Adrenal gland (tissue), 9 donors: ENCODE measurements at regions not wholly inside any gene's neighbourhood (a gene's known extent, or its start where the extent isn't known, plus 50 kb on each side); places are given as distances from the start of the nearest gene placed in this dataset.
A peak's percentile ranks its signal among the peaks of the same experiment; 100 is the strongest.
"Not testable (repeated sequence)": the region's sequence is repeated elsewhere in the genome, so short reads cannot be mapped to it uniquely, and the experiment has no call there.

Experiments used
- DNase-seq, 7 donors: peaks; one replicate each; pipeline ENCODE4 v3.0.0-alpha.2; 2019 to 2020
- H3K27ac ChIP-seq, 5 donors: fragments of 200-600 bp; sonication (generic) in 4 of 5; 1 replicate in 3 of 5; 2 replicates in 2 of 5; pipeline versions ENCODE4 v1.5.1 to v1.8.0; 2016 to 2020; ENCODE audit warnings: mild to moderate bottlenecking in 1 of 5
- H3K27me3 ChIP-seq: fragments of 200-600 bp; 2 replicates; pipeline ENCODE4 v1.8.0; 2021
- H3K36me3 ChIP-seq, 2 donors: fragments of 200-600 bp; replicated peaks in 1 of 2; 1 replicate in 1 of 2; 2 replicates in 1 of 2; pipeline versions ENCODE4 v1.5.1 to v1.8.0; 2018 to 2022
- H3K4me1 ChIP-seq, 2 donors: fragments of 200-600 bp; replicated peaks in 1 of 2; 1 replicate in 1 of 2; 2 replicates in 1 of 2; pipeline versions ENCODE4 v1.5.1 to v1.8.0; 2018 to 2021
- H3K4me3 ChIP-seq, 4 donors: fragments of 200-600 bp; sonication (generic) in 3 of 4; one replicate each; pipeline ENCODE4 v1.5.1; 2016 to 2018
- H3K9me3 ChIP-seq, 3 donors: fragments of 200-600 bp; sonication (generic) in 1 of 3; replicated peaks in 1 of 3; 1 replicate in 2 of 3; 2 replicates in 1 of 3; pipeline versions ENCODE4 v1.5.1 to v1.8.0; 2016 to 2021
- POLR2A ChIP-seq, 2 donors: fragments of 450-650 bp; IDR thresholded peaks; one replicate each; pipeline ENCODE4 v1.6.1; 2017; ENCODE audit warnings: antibody characterized with exemption in 2 of 2, mild to moderate bottlenecking in 2 of 2, moderate library complexity in 1 of 2
- WGBS, 4 donors: extraction: QIAGEN DNeasy Blood & Tissue Kit in 2 of 4; methylation state at CpG; one replicate each; pipeline versions ENCODE4 v1.1.5 to v1.1.7; 2013 to 2017; 5-methylcytosine and 5-hydroxymethylcytosine counted together
- intact Hi-C, 2 donors: fragments of 100-400 bp; cut with DNase I; formaldehyde crosslinking; loops; one replicate each; pipeline versions ENCODE4 v1.14.1 to v1.15.0; 2022 to 2023
- TF ChIP-seq, protein P1 (sequence below), 6 experiments: fragments of 450-650 bp in 4 of 6; fragments of 200-600 bp in 2 of 6; sonication (generic) in 1 of 6; IDR thresholded peaks; 1 replicate in 5 of 6; 2 replicates in 1 of 6; pipeline versions ENCODE4 v1.5.1 to v1.8.0; 2016 to 2021; ENCODE audit warnings: antibody characterized with exemption in 6 of 6, mild to moderate bottlenecking in 2 of 6, moderate library complexity in 1 of 6
- donor health status: healthy with polysubstance abuse.
- donor health status: Bipolar disorder and iron deficiency.
- donor health status: DM: yes; HTN: yes; CAD: no.
- donor health status: DM: no; HTN: no; CAD: no.
- donor health status: DM: no; HTN: no; CAD: no.

DNA sequence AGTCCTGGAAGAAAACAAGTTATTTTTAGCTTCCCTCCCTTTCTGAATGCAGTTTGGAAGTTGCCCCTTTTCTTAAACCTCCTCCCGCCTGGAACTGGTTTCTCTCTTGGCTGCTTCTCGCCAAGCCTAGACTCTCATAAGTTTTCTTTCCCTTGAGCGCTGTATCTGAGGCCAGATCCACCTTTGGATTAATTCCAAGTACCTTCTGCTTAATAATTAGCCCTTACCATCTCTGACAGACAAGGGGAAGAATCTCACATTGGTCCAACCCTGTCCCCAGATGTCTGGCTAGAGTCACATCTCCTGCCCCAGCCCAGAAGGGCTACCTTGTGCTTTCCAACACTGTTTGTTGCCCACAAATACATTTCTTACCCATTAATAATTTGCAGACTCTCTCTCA, 161.8 kb upstream of the RGS6 start:
- intact Hi-C loops = no loop called here
- Histone ChIP-seq H3K9me3 (no peaks in the 10 kb centered on the region), H3K27ac (no peak overlapping the region), H3K4me1 (no peaks in the 10 kb centered on the region), H3K36me3 (no peaks in the 10 kb centered on the region), H3K27me3 (no peaks in the 10 kb centered on the region), H3K4me3 (no peak overlapping the region)
- no peak for TF ChIP-seq POLR2A (IDR thresholded peaks at IDR 0.05)
- TF ChIP-seq, protein P1, sequence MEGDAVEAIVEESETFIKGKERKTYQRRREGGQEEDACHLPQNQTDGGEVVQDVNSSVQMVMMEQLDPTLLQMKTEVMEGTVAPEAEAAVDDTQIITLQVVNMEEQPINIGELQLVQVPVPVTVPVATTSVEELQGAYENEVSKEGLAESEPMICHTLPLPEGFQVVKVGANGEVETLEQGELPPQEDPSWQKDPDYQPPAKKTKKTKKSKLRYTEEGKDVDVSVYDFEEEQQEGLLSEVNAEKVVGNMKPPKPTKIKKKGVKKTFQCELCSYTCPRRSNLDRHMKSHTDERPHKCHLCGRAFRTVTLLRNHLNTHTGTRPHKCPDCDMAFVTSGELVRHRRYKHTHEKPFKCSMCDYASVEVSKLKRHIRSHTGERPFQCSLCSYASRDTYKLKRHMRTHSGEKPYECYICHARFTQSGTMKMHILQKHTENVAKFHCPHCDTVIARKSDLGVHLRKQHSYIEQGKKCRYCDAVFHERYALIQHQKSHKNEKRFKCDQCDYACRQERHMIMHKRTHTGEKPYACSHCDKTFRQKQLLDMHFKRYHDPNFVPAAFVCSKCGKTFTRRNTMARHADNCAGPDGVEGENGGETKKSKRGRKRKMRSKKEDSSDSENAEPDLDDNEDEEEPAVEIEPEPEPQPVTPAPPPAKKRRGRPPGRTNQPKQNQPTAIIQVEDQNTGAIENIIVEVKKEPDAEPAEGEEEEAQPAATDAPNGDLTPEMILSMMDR (IDR thresholded peaks at IDR 0.05) = no peak
- WGBS, 4 donors = 90 to 96% (median 92%) methylated on average over 3 of the region's 3 CpGs
- DNase-seq = no peak

DNA sequence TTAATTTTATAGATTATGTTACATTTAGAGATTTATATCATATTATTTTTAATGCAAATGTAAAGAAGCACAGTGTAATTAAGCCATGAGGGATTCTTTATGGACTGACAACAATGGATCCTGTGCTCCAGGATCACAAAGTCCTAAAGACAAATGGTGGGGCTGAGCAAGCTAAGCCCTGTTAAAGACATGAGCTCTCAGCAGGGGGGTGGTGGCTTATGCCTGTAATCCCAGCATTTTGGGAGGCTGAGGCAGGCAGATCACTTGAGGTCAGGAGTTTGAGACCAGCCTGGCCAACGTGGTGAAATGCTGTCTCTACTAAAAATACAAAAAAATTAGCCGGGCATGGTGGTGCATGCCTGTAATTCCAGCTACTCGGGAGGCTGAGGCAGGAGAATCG, 160.8 kb upstream of the RGS6 start:
- H3K36me3 ChIP-seq, intact Hi-C loops, H3K27me3 ChIP-seq, H3K9me3 ChIP-seq, H3K4me1 ChIP-seq, DNase-seq, H3K27ac ChIP-seq, H3K4me3 ChIP-seq: not testable (repeated sequence)
- WGBS, 4 donors = 80 to 91% (median 84%) methylated on average over 2 to 4 of the region's 4 CpGs

GRCh38 chr14:71771996-71772395, 160.2 kb upstream of the RGS6 start:
- H3K36me3 ChIP-seq, H3K4me3 ChIP-seq, H3K9me3 ChIP-seq, H3K27ac ChIP-seq, H3K4me1 ChIP-seq, H3K27me3 ChIP-seq, intact Hi-C loops, DNase-seq: not testable (repeated sequence)
- WGBS, 4 donors = 87 to 91% (median 90%) methylated on average over 17 of the region's 17 CpGs

DNA sequence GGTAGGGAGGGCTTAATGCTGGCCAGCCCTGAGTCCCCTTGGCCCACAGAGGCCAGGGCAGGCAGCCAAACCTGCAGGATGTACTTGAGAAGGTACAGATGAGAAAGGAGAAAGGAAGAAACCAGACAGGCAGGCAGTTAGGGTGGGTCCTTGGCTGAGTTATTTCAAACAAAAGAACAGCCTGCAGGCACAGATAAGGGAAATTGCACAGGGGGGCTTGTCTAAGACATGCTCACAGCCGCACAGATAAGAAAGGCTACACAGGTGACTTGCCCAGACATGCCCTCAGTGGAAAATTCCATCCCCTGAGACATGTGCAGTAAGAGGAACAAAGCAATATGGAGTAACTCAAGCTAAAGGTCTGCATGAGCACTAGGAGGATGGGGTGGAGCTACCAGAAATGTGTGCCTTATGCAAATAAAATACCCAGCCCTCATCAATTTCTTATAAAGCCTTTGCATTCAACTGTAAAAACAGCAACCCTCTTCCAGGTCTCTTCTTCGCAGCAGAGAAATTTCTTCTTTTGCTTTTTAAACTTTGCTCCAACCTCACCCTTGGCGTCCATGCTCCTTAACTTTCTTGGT, 158.2 kb upstream of the RGS6 start:
- no peak overlapping the region for H3K4me3 ChIP-seq
- no peak overlapping the region for H3K27ac ChIP-seq
- WGBS, 4 donors = 72 to 86% (median 82%) methylated on average over 3 of the region's 3 CpGs
- H3K27me3 ChIP-seq = no peaks in the 10 kb centered on the region
- no peaks in the 10 kb centered on the region for H3K36me3 ChIP-seq
- H3K9me3 ChIP-seq = no peaks in the 10 kb centered on the region
- no peaks in the 10 kb centered on the region for H3K4me1 ChIP-seq
- TF ChIP-seq, protein P1 (IDR thresholded peaks at IDR 0.05) = no peak
- TF ChIP-seq POLR2A (IDR thresholded peaks at IDR 0.05) = no peak
- no peak for DNase-seq
- intact Hi-C loops = no loop called here

DNA sequence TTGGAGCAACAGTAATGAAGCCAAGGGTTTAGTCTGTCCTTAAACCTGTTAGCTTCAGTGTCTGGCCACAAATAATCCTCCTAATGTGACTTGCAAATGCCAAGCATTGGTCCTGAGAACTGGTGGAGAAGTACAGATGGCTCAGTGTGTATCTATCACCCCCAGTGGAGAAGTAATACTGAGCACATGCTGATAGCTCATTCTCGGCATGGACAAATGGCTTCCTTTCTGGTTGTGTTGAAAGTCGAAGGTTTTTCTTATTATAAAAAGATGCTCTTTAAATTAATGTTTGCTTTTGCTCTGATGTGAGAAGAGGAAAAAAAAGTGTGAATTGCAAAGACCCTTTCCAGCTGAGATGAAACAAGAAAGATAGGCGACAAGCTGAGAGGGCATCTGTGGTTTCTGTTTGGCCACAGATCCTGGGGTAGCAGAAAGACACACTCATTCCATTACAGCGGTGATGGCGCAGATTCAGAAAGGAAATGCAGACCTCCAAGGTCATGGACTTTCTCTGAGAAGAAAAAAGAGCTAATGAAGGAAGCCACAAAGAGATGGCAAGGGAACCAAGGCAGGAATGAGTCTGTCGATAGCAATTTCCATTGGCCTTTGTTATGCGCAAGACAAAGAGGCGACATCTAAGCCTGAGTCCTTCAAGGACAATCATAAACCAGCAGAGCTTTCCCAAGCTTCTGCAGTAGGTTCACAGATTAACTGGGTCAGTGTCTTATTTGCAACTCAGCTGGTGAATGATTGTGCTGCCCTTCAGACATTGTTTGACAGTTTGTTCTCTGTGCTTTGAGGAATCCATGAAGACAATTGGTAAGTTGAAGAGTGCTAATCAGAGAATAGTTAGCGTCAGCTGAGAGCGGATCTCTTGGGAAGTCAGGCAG, 155.5 kb upstream of the RGS6 start:
- WGBS, 4 donors = 58 to 67% (median 64%) methylated on average over 10 of the region's 10 CpGs

More for the DNA sequence above, 155.5 kb upstream of the RGS6 start:
- Histone ChIP-seq H3K27me3 (no peaks in the 10 kb centered on the region), H3K36me3 (no peaks in the 10 kb centered on the region), H3K4me3 (no peak overlapping the region), H3K27ac (no peak overlapping the region), H3K4me1 (no peaks in the 10 kb centered on the region), H3K9me3 (no peaks in the 10 kb centered on the region)
- intact Hi-C loops = no loop called here
- peak in 1 of 7 donors; percentile 8 for DNase-seq
- TF ChIP-seq, protein P1 (IDR thresholded peaks at IDR 0.05) = no peak
- TF ChIP-seq POLR2A (IDR thresholded peaks at IDR 0.05) = no peak
